Stimulated activated CD8-positive, alpha-beta memory T cell treated with anti-CD3 and anti-CD28 coated beads, Interleukin-15, amount 100 ng/mL, for 24 hours (primary cell): ENCODE measurements at regions not wholly inside any gene's neighbourhood (a gene's known extent, or its start where the extent isn't known, plus 50 kb on each side); places are given as distances from the start of the nearest gene placed in this dataset.
"Not testable (repeated sequence)": the region's sequence is repeated elsewhere in the genome, so short reads cannot be mapped to it uniquely, and the experiment has no call there.

ENCODE experiments used
- DNase-seq: peaks from one replicate; pipeline ENCODE4 v3.0.0-alpha.2; 2020; ENCODE audit warnings: low read depth

GRCh38 chr20:40276301-40276700 is 412.7 kb downstream of the MAFB start:
- DNase-seq = no peak

GRCh38 chr20:40275738-40276137 is 413.3 kb downstream of the MAFB start:
- no peak for DNase-seq

GRCh38 chr20:40274912-40275533 is 414.0 kb downstream of the MAFB start:
- no peak for DNase-seq

GRCh38 chr20:40269274-40269673 is 419.8 kb downstream of the MAFB start:
- DNase-seq = not testable (repeated sequence)

GRCh38 chr20:40268321-40269075 is 420.5 kb downstream of the MAFB start:
- no peak for DNase-seq

GRCh38 chr20:40265825-40266533 is 423.1 kb downstream of the MAFB start:
- DNase-seq = no peak

GRCh38 chr20:40262219-40262618 is 426.8 kb downstream of the MAFB start:
- DNase-seq = no peak

- no peak for DNase-seq
Observed at GRCh38 chr20:40258931-40259330, 430.1 kb downstream of the MAFB start.

GRCh38 chr20:40257763-40258162 is 431.3 kb downstream of the MAFB start:
- DNase-seq = no peak

- DNase-seq = no peak
Observed at GRCh38 chr20:40255365-40255764, 433.7 kb downstream of the MAFB start.

- DNase-seq = no peak
Observed at GRCh38 chr20:40254023-40254772, 434.8 kb downstream of the MAFB start.

- DNase-seq = no peak
Observed at GRCh38 chr20:40251284-40251932, 437.6 kb downstream of the MAFB start.

GRCh38 chr20:40249805-40250204 is 439.2 kb downstream of the MAFB start:
- no peak for DNase-seq

GRCh38 chr20:40245829-40246228 is 443.2 kb downstream of the MAFB start:
- no peak for DNase-seq

- no peak for DNase-seq
Observed at GRCh38 chr20:40244286-40244685, 444.8 kb downstream of the MAFB start.

- no peak for DNase-seq
Observed at GRCh38 chr20:40241596-40242343, 447.3 kb downstream of the MAFB start.

GRCh38 chr20:40238511-40238910 is 450.5 kb downstream of the MAFB start:
- no peak for DNase-seq

GRCh38 chr20:40234593-40234992 is 454.4 kb downstream of the MAFB start:
- no peak for DNase-seq

- no peak for DNase-seq
Observed at GRCh38 chr20:40233406-40233805, 455.6 kb downstream of the MAFB start.

GRCh38 chr20:40232756-40233155 is 456.3 kb downstream of the MAFB start:
- no peak for DNase-seq

GRCh38 chr20:40232273-40232672 is 456.8 kb downstream of the MAFB start:
- DNase-seq = no peak
